ENCODE measurements at regions not wholly inside any gene's neighbourhood (a gene's known extent, or its start where the extent isn't known, plus 50 kb on each side); places are given as distances from the start of the nearest gene placed in this dataset.

DNA sequence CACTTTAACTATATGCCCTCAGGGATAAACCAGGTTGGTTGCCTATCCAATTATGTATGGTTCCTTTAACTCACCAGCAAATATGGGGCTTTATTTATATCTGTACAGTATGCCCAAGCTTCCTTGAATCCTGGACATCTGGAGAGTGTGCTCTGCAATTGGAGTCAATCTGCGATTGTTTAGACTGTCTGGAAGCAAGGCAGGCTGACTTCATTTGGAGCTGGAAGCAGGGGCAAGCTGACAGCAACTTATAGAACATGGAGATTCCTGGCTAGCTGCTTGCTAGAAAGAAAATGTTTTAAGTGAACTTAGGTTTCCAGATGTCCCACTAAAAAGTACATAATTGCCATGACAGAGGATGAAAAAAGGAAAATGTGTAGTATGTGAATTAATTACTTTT is 63.7 kb upstream of the TPRG1 start:
- no peak for TF ChIP-seq TOX (CRISPR knock-in tag; IDR thresholded peaks at IDR 0.05; ENCODE audit: borderline replicate concordance)
- TF ChIP-seq, protein P1, sequence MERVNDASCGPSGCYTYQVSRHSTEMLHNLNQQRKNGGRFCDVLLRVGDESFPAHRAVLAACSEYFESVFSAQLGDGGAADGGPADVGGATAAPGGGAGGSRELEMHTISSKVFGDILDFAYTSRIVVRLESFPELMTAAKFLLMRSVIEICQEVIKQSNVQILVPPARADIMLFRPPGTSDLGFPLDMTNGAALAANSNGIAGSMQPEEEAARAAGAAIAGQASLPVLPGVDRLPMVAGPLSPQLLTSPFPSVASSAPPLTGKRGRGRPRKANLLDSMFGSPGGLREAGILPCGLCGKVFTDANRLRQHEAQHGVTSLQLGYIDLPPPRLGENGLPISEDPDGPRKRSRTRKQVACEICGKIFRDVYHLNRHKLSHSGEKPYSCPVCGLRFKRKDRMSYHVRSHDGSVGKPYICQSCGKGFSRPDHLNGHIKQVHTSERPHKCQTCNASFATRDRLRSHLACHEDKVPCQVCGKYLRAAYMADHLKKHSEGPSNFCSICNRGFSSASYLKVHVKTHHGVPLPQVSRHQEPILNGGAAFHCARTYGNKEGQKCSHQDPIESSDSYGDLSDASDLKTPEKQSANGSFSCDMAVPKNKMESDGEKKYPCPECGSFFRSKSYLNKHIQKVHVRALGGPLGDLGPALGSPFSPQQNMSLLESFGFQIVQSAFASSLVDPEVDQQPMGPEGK (CRISPR knock-in tag; IDR thresholded peaks at IDR 0.05; ENCODE audit: borderline replicate concordance), result no peak
- TF ChIP-seq SNAI2 (CRISPR knock-in tag; IDR thresholded peaks at IDR 0.05), result no peak
- TF ChIP-seq, protein P2, sequence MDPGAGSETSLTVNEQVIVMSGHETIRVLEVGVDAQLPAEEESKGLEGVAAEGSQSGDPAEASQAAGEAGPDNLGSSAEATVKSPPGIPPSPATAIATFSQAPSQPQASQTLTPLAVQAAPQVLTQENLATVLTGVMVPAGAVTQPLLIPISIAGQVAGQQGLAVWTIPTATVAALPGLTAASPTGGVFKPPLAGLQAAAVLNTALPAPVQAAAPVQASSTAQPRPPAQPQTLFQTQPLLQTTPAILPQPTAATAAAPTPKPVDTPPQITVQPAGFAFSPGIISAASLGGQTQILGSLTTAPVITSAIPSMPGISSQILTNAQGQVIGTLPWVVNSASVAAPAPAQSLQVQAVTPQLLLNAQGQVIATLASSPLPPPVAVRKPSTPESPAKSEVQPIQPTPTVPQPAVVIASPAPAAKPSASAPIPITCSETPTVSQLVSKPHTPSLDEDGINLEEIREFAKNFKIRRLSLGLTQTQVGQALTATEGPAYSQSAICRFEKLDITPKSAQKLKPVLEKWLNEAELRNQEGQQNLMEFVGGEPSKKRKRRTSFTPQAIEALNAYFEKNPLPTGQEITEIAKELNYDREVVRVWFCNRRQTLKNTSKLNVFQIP (CRISPR knock-in tag; IDR thresholded peaks at IDR 0.05; ENCODE audit: borderline replicate concordance, low read depth), result no peak
